HG02973 (cell line): ENCODE measurements at regions not wholly inside any gene's neighbourhood (a gene's known extent, or its start where the extent isn't known, plus 50 kb on each side); places are given as distances from the start of the nearest gene placed in this dataset.

Experiments
- ATAC-seq: cut with Tn5 transposase; IDR thresholded peaks from one replicate; pipeline ENCODE4 v1.9.1; 2021; ENCODE audit warnings: moderate library complexity; ENCODE audit not compliant: unreplicated experiment

- no peak for ATAC-seq
Measured at GRCh38 chr4:104763554-104764222, 269.0 kb upstream of the CXXC4 start.

- ATAC-seq, result no peak
Measured at GRCh38 chr4:104766676-104767075, 272.0 kb upstream of the CXXC4 start.

- ATAC-seq, result peak; percentile 75
Measured at GRCh38 chr4:104772849-104773248, 278.2 kb upstream of the CXXC4 start.

- ATAC-seq, result no peak
Measured at GRCh38 chr4:104795264-104795939, 300.7 kb upstream of the CXXC4 start.

- no peak for ATAC-seq
Measured at GRCh38 chr4:104811727-104812126, 317.0 kb upstream of the CXXC4 start.

GRCh38 chr4:104815665-104816064 lies 321.0 kb upstream of the CXXC4 start:
- ATAC-seq, result no peak

- no peak for ATAC-seq
Measured at GRCh38 chr4:104818579-104818978, 323.9 kb upstream of the CXXC4 start.

- ATAC-seq, result no peak
Measured at GRCh38 chr4:104826171-104826570, 320.5 kb upstream of the TET2 start.

GRCh38 chr4:104829761-104830160 lies 316.9 kb upstream of the TET2 start:
- no peak for ATAC-seq

- no peak for ATAC-seq
Measured at GRCh38 chr4:104848597-104849225, 298.0 kb upstream of the TET2 start.

- no peak for ATAC-seq
Measured at GRCh38 chr4:104859601-104860237, 287.0 kb upstream of the TET2 start.

GRCh38 chr4:104860238-104861123 lies 286.2 kb upstream of the TET2 start:
- peak; percentile 92 for ATAC-seq

GRCh38 chr4:104866809-104867208 lies 279.9 kb upstream of the TET2 start:
- ATAC-seq, result no peak

- ATAC-seq, result peak; percentile 34
Measured at GRCh38 chr4:104868533-104868932, 278.1 kb upstream of the TET2 start.

- peak; percentile 94 for ATAC-seq
Measured at GRCh38 chr4:104868958-104869357, 277.7 kb upstream of the TET2 start.

GRCh38 chr4:104869831-104870230 lies 276.8 kb upstream of the TET2 start:
- no peak for ATAC-seq

- no peak for ATAC-seq
Measured at GRCh38 chr4:104870495-104871233, 276.0 kb upstream of the TET2 start.

- ATAC-seq, result no peak
Measured at GRCh38 chr4:104878936-104879335, 267.7 kb upstream of the TET2 start.

GRCh38 chr4:104879367-104879766 lies 267.3 kb upstream of the TET2 start:
- peak; percentile 56 for ATAC-seq

- no peak for ATAC-seq
Measured at GRCh38 chr4:104879854-104880253, 266.8 kb upstream of the TET2 start.
